HL-60 (cell line): ENCODE measurements at regions not wholly inside any gene's neighbourhood (a gene's known extent, or its start where the extent isn't known, plus 50 kb on each side); places are given as distances from the start of the nearest gene placed in this dataset.

Experiments used
- DNase-seq, 2 experiments: peaks; one replicate each; pipeline ENCODE4 v3.0.0-alpha.2; 2010 to 2020; ENCODE audit warnings: low read depth in 1 of 2, low spot score in 1 of 2
- H3K27ac ChIP-seq: fragments of 250-450 bp; sonication (Bioruptor Pico); replicated peaks from 2 replicates; pipeline ENCODE4 v1.5.1; 2020; ENCODE audit warnings: mild to moderate bottlenecking, moderate library complexity
- H3K27me3 ChIP-seq: fragments of 250-450 bp; sonication (Bioruptor Pico); 2 replicates; pipeline ENCODE4 v1.5.1; 2021; ENCODE audit warnings: mild to moderate bottlenecking, moderate library complexity; ENCODE audit not compliant: insufficient read depth, poor library complexity, severe bottlenecking
- H3K4me3 ChIP-seq: replicated peaks from 2 replicates; pipeline ENCODE4 v1.5.1; 2011; ENCODE audit warnings: mild to moderate bottlenecking, control low read depth, low read length; ENCODE audit not compliant: insufficient read depth
- GABPA ChIP-seq: IDR thresholded peaks from 2 replicates; pipeline ENCODE4 v1.6.1; 2012; ENCODE audit warnings: low read depth
- POLR2AphosphoS5 ChIP-seq: IDR thresholded peaks from 2 replicates; pipeline ENCODE4 v1.6.1; 2012; ENCODE audit warnings: low read depth
- SPI1 ChIP-seq: IDR thresholded peaks from 2 replicates; pipeline ENCODE4 v1.6.1; 2012; ENCODE audit warnings: low read depth, mild to moderate bottlenecking, borderline replicate concordance
- TF ChIP-seq, protein P1 (sequence below): IDR thresholded peaks from one replicate; pipeline ENCODE4 v1.5.1; 2011; ENCODE audit warnings: low read length, control low read depth, inconsistent platforms; ENCODE audit not compliant: insufficient read depth
- TF ChIP-seq, protein P2 (sequence below): IDR thresholded peaks from 2 replicates; pipeline ENCODE4 v1.6.1; 2012; ENCODE audit warnings: low read depth; ENCODE audit not compliant: insufficient replicate concordance

DNA sequence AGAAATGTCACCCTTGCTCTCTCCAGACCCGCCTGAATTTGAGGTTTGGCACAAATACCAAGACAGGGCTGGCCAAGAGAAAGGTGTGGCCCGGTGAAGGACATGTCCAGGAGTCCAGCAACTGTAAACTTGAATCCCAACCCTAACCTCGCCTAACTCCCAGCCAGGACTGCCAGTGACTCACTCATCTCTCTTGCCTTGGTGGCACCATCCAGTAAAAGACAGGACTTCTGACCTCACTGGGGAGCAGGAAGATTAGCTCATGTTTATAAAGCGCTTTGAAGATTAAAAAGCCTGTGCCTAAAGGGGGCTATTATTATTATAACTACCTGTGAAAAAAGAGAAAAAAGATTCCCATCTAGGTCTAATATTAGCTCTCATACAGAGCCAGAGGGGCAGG is 335.3 kb downstream of the SOX9 start:
- no peak for DNase-seq
- H3K4me3 ChIP-seq, result no peak overlapping the region
- TF ChIP-seq, protein P1, sequence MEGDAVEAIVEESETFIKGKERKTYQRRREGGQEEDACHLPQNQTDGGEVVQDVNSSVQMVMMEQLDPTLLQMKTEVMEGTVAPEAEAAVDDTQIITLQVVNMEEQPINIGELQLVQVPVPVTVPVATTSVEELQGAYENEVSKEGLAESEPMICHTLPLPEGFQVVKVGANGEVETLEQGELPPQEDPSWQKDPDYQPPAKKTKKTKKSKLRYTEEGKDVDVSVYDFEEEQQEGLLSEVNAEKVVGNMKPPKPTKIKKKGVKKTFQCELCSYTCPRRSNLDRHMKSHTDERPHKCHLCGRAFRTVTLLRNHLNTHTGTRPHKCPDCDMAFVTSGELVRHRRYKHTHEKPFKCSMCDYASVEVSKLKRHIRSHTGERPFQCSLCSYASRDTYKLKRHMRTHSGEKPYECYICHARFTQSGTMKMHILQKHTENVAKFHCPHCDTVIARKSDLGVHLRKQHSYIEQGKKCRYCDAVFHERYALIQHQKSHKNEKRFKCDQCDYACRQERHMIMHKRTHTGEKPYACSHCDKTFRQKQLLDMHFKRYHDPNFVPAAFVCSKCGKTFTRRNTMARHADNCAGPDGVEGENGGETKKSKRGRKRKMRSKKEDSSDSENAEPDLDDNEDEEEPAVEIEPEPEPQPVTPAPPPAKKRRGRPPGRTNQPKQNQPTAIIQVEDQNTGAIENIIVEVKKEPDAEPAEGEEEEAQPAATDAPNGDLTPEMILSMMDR, result no peak
- no peak for TF ChIP-seq GABPA
- TF ChIP-seq, protein P2, sequence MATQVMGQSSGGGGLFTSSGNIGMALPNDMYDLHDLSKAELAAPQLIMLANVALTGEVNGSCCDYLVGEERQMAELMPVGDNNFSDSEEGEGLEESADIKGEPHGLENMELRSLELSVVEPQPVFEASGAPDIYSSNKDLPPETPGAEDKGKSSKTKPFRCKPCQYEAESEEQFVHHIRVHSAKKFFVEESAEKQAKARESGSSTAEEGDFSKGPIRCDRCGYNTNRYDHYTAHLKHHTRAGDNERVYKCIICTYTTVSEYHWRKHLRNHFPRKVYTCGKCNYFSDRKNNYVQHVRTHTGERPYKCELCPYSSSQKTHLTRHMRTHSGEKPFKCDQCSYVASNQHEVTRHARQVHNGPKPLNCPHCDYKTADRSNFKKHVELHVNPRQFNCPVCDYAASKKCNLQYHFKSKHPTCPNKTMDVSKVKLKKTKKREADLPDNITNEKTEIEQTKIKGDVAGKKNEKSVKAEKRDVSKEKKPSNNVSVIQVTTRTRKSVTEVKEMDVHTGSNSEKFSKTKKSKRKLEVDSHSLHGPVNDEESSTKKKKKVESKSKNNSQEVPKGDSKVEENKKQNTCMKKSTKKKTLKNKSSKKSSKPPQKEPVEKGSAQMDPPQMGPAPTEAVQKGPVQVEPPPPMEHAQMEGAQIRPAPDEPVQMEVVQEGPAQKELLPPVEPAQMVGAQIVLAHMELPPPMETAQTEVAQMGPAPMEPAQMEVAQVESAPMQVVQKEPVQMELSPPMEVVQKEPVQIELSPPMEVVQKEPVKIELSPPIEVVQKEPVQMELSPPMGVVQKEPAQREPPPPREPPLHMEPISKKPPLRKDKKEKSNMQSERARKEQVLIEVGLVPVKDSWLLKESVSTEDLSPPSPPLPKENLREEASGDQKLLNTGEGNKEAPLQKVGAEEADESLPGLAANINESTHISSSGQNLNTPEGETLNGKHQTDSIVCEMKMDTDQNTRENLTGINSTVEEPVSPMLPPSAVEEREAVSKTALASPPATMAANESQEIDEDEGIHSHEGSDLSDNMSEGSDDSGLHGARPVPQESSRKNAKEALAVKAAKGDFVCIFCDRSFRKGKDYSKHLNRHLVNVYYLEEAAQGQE, result no peak
- no peak for TF ChIP-seq SPI1
- TF ChIP-seq POLR2AphosphoS5, result no peak
- H3K27me3 ChIP-seq, result no peaks in the 10 kb centered on the region
- no peak overlapping the region for H3K27ac ChIP-seq

DNA sequence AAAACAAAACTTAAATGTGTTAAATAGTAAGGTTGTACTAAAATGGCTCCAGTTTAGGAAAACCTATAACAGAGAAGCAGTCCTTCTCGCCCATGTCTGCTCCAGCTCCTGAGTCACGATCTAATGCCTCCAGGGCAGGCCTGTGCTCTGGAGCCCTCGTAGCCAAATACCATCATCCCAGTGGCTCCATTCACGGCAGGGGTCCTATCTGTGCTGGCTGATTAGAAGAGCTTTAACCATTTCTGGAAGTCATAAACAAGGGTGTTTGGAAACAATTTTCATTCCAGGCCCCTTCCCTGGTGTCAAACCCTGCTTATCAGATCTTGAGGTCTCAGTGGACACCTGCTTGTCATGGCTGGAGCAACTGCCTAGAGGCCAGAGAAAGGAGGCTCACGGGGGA is 336.9 kb downstream of the SOX9 start:
- DNase-seq, result no peak
- no peak overlapping the region for H3K27ac ChIP-seq
- H3K4me3 ChIP-seq, result no peak overlapping the region
- TF ChIP-seq SPI1, result no peak
- TF ChIP-seq, protein P1, result no peak
- no peak for TF ChIP-seq POLR2AphosphoS5
- TF ChIP-seq, protein P2, result no peak
- TF ChIP-seq GABPA, result no peak
- H3K27me3 ChIP-seq, result no peaks in the 10 kb centered on the region

DNA sequence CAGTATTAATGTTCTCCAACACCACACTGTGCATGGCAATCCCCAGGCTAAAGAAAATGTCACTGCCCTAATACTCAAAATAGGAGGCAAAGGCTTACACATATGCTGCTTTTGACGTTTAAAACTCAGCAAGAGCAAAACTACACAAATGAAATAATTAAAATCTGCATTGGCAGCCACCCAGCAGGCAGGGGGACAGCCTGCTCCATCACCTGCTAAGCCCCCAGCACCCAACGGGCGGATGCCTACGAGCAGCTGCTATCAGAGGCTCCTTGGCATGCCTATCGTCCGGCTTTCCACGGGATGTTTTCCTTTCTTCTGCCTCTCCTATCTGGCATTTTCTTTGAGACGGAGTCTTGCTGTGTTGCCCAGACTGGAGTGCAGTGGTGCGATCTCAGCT is 337.5 kb downstream of the SOX9 start:
- H3K27ac ChIP-seq, result no peak overlapping the region

More for the DNA sequence above, 337.5 kb downstream of the SOX9 start:
- Histone ChIP-seq H3K4me3 (no peak overlapping the region), H3K27me3 (no peaks in the 10 kb centered on the region)
- TF ChIP-seq, protein P1, result no peak
- TF ChIP-seq GABPA, result no peak
- TF ChIP-seq POLR2AphosphoS5, result no peak
- TF ChIP-seq, protein P2, result no peak
- no peak for TF ChIP-seq SPI1
- no peak for DNase-seq
